Endothelial cell of umbilical vein (primary cell): ENCODE measurements at regions not wholly inside any gene's neighbourhood (a gene's known extent, or its start where the extent isn't known, plus 50 kb on each side); places are given as distances from the start of the nearest gene placed in this dataset.

Experiments
- EZH2 ChIP-seq: IDR thresholded peaks from 2 replicates; pipeline ENCODE4 v1.6.1; 2012; ENCODE audit warnings: borderline replicate concordance, low read depth, mild to moderate bottlenecking, moderate library complexity, low read length, inconsistent platforms; ENCODE audit not compliant: severe bottlenecking
- POLR2AphosphoS5 ChIP-seq: IDR thresholded peaks from 2 replicates; pipeline ENCODE4 v1.6.1; 2012; ENCODE audit warnings: low read depth, mild to moderate bottlenecking, control low read depth, low read length, moderate library complexity; ENCODE audit not compliant: insufficient read depth
- TF ChIP-seq, protein P1 (sequence below), 2 donors: IDR thresholded peaks; 1 replicate in 1 of 2; 2 replicates in 1 of 2; pipeline ENCODE4 v1.5.1; 2011; ENCODE audit warnings: low read length in 2 of 2, mild to moderate bottlenecking in 2 of 2, moderate library complexity in 2 of 2, control low read depth in 1 of 2, inconsistent platforms in 1 of 2, low read depth in 1 of 2; ENCODE audit not compliant: insufficient read depth in 1 of 2; ENCODE audit errors: extremely low read depth in 1 of 2

- TF ChIP-seq, protein P1, sequence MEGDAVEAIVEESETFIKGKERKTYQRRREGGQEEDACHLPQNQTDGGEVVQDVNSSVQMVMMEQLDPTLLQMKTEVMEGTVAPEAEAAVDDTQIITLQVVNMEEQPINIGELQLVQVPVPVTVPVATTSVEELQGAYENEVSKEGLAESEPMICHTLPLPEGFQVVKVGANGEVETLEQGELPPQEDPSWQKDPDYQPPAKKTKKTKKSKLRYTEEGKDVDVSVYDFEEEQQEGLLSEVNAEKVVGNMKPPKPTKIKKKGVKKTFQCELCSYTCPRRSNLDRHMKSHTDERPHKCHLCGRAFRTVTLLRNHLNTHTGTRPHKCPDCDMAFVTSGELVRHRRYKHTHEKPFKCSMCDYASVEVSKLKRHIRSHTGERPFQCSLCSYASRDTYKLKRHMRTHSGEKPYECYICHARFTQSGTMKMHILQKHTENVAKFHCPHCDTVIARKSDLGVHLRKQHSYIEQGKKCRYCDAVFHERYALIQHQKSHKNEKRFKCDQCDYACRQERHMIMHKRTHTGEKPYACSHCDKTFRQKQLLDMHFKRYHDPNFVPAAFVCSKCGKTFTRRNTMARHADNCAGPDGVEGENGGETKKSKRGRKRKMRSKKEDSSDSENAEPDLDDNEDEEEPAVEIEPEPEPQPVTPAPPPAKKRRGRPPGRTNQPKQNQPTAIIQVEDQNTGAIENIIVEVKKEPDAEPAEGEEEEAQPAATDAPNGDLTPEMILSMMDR (IDR thresholded peaks at IDR 0.05; ENCODE audit: extremely low read depth in 1 of 2, insufficient read depth in 1 of 2, low read depth in 1 of 2, low read length in 2 of 2) = no peak
- TF ChIP-seq EZH2 (no peak), POLR2AphosphoS5 (no peak)
Observed at GRCh38 chr3:94772402-94772801, 709.5 kb downstream of the NSUN3 start.
